Nephron (organoid): ENCODE measurements at regions not wholly inside any gene's neighbourhood (a gene's known extent, or its start where the extent isn't known, plus 50 kb on each side); places are given as distances from the start of the nearest gene placed in this dataset.

Experiments
- H3K27ac Mint-ChIP-seq, 3 experiments: 2 replicates each; pipeline ENCODE4 v1.8.0; 2020; ENCODE audit warnings: mixed read lengths in 3 of 3, mild to moderate bottlenecking in 2 of 3, moderate library complexity in 1 of 3
- H3K27me3 Mint-ChIP-seq: 2 replicates; pipeline ENCODE4 v1.8.0; 2021; ENCODE audit warnings: low read depth, mild to moderate bottlenecking, moderate library complexity, mixed read lengths
- H3K36me3 Mint-ChIP-seq: 2 replicates; pipeline ENCODE4 v1.8.0; 2020; ENCODE audit warnings: low read depth, mixed read lengths
- H3K4me1 Mint-ChIP-seq: 2 replicates; pipeline ENCODE4 v1.8.0; 2020; ENCODE audit warnings: mixed read lengths
- H3K4me3 Mint-ChIP-seq, 3 experiments: 2 replicates each; pipeline ENCODE4 v1.8.0; 2020; ENCODE audit warnings: mild to moderate bottlenecking in 3 of 3, mixed read lengths in 3 of 3, moderate library complexity in 2 of 3
- H3K9me3 Mint-ChIP-seq: 2 replicates; pipeline ENCODE4 v1.8.0; 2020; ENCODE audit warnings: mixed read lengths
- CTCF ChIP-seq, 3 experiments: fragments of 200-600 bp; sonication (generic); IDR thresholded peaks; one replicate each; pipeline ENCODE4 v1.5.0; 2021; ENCODE audit warnings: antibody characterized with exemption in 3 of 3; ENCODE audit not compliant: unreplicated experiment in 3 of 3

- TF ChIP-seq CTCF (IDR thresholded peaks at IDR 0.05; ENCODE audit: unreplicated experiment in 3 of 3) = no peak
- Mint-ChIP-seq H3K36me3 (no peaks in the 10 kb centered on the region), H3K4me1 (no peaks in the 10 kb centered on the region), H3K27me3 (no peaks in the 10 kb centered on the region), H3K27ac (no peak overlapping the region), H3K4me3 (no peak overlapping the region), H3K9me3 (peaks cover 4% of the 10 kb centered on the region)
Measured at GRCh38 chr3:82807781-82808180, 1046.3 kb upstream of the GBE1 start.

GRCh38 chr3:82802501-82802900 lies 1041.1 kb upstream of the GBE1 start:
- Mint-ChIP-seq H3K9me3 (no peaks in the 10 kb centered on the region), H3K36me3 (no peaks in the 10 kb centered on the region), H3K4me1 (no peaks in the 10 kb centered on the region), H3K27ac (no peak overlapping the region), H3K4me3 (no peak overlapping the region), H3K27me3 (no peaks in the 10 kb centered on the region)
- TF ChIP-seq CTCF (IDR thresholded peaks at IDR 0.05; ENCODE audit: unreplicated experiment in 3 of 3) = no peak

- Mint-ChIP-seq H3K4me3 (no peak overlapping the region), H3K36me3 (no peaks in the 10 kb centered on the region), H3K27me3 (no peaks in the 10 kb centered on the region), H3K4me1 (no peaks in the 10 kb centered on the region), H3K27ac (no peak overlapping the region), H3K9me3 (no peaks in the 10 kb centered on the region)
- no peak for TF ChIP-seq CTCF (IDR thresholded peaks at IDR 0.05; ENCODE audit: unreplicated experiment in 3 of 3)
Measured at GRCh38 chr3:82800248-82800647, 1038.8 kb upstream of the GBE1 start.

GRCh38 chr3:82796765-82797164 lies 1035.3 kb upstream of the GBE1 start:
- Mint-ChIP-seq H3K36me3 (no peaks in the 10 kb centered on the region), H3K9me3 (no peaks in the 10 kb centered on the region), H3K27ac (no peak overlapping the region), H3K4me1 (no peaks in the 10 kb centered on the region), H3K4me3 (no peak overlapping the region), H3K27me3 (no peaks in the 10 kb centered on the region)
- no peak for TF ChIP-seq CTCF (IDR thresholded peaks at IDR 0.05; ENCODE audit: unreplicated experiment in 3 of 3)

- H3K27ac Mint-ChIP-seq = no peak overlapping the region
- H3K36me3 Mint-ChIP-seq = no peaks in the 10 kb centered on the region
- TF ChIP-seq CTCF (IDR thresholded peaks at IDR 0.05; ENCODE audit: unreplicated experiment in 3 of 3) = no peak
- no peaks in the 10 kb centered on the region for H3K9me3 Mint-ChIP-seq
- no peaks in the 10 kb centered on the region for H3K27me3 Mint-ChIP-seq
- no peaks in the 10 kb centered on the region for H3K4me1 Mint-ChIP-seq
- no peak overlapping the region for H3K4me3 Mint-ChIP-seq
Measured at GRCh38 chr3:82791241-82791640, 1029.8 kb upstream of the GBE1 start.

GRCh38 chr3:82790307-82791097 lies 1029.1 kb upstream of the GBE1 start:
- Mint-ChIP-seq H3K36me3 (no peaks in the 10 kb centered on the region), H3K4me3 (no peak overlapping the region), H3K9me3 (no peaks in the 10 kb centered on the region), H3K27me3 (no peaks in the 10 kb centered on the region), H3K27ac (no peak overlapping the region), H3K4me1 (no peaks in the 10 kb centered on the region)
- TF ChIP-seq CTCF (IDR thresholded peaks at IDR 0.05; ENCODE audit: unreplicated experiment in 3 of 3) = no peak
